ENCODE measurements at regions not wholly inside any gene's neighbourhood (a gene's known extent, or its start where the extent isn't known, plus 50 kb on each side); places are given as distances from the start of the nearest gene placed in this dataset.

- WGBS, 2 donors: 54 to 69% methylated on average over 1 of the region's 1 CpG
- DNase-seq: no peak
- TF ChIP-seq EP300 (IDR thresholded peaks at IDR 0.05): no peak
- TF ChIP-seq POLR2AphosphoS5 (IDR thresholded peaks at IDR 0.05): no peak
- no peak for TF ChIP-seq CTCF (IDR thresholded peaks at IDR 0.05)
- no peak for TF ChIP-seq POLR2A (IDR thresholded peaks at IDR 0.05)
- no peak overlapping the region for H3K4me3 ChIP-seq
- intact Hi-C loops (cut with DNase I): no loop called here
- no peak overlapping the region for H3K27ac ChIP-seq
- H3K36me3 ChIP-seq: no peaks in the 10 kb centered on the region
- H3K9me3 ChIP-seq: peaks cover 0 to 2% (median 0%) of the 10 kb centered on the region in 4 donors
- no peaks in the 10 kb centered on the region for H3K27me3 ChIP-seq
- H3K4me1 ChIP-seq: no peaks in the 10 kb centered on the region
Measured at GRCh38 chr3:104911376-104911775, 455.3 kb upstream of the ALCAM start.

DNA sequence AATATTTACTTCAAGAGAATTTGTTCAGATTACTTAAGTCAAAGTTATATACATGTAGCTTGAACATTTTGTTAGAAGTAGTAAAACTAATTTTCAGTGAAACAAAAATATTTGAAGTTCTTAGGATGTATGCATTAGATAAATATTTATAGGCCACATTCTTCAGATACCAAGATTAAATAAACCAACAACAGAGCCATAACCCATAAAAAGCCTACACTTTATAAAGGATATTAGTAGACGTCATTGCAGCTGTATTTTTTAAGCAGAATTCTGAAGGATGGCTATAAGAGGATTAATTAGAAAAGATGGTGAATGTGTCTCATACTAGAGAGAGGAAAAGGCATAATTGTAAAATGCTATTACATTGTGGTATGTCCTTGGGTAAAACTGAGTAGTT, 449.7 kb upstream of the ALCAM start:
- H3K27me3 ChIP-seq: no peaks in the 10 kb centered on the region
- TF ChIP-seq EP300 (IDR thresholded peaks at IDR 0.05): no peak
- no peak for TF ChIP-seq POLR2A (IDR thresholded peaks at IDR 0.05)
- TF ChIP-seq CTCF (IDR thresholded peaks at IDR 0.05): no peak
- no peak for TF ChIP-seq POLR2AphosphoS5 (IDR thresholded peaks at IDR 0.05)
- H3K4me1 ChIP-seq: no peaks in the 10 kb centered on the region
- intact Hi-C loops (cut with DNase I): no loop called here
- peaks cover 0 to 2% (median 0%) of the 10 kb centered on the region in 4 donors for H3K9me3 ChIP-seq
- WGBS, 2 donors: 14 to 51% methylated on average over 1 of the region's 1 CpG
- no peak overlapping the region for H3K4me3 ChIP-seq
- no peak for DNase-seq
- no peaks in the 10 kb centered on the region for H3K36me3 ChIP-seq
- no peak overlapping the region for H3K27ac ChIP-seq

DNA sequence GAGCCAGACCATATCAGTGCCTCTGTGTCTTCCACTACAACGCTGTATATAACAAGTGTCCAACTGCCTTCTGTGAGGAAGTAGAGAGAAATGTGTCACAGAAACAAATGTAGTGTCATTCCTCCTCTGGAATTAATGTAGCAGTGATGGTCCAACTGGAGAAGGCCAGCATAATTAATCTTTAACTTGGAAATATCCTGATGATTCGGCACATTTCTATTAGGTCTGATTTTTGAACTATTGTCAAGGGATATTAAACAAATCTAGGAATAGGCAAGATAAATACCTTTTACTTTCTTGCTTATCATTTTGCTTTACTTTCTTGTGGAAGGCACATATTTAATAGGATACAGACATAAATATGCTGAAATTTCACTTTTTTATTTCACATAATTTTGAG, 446.2 kb upstream of the ALCAM start:
- H3K27ac ChIP-seq: no peak overlapping the region
- H3K36me3 ChIP-seq: no peaks in the 10 kb centered on the region
- TF ChIP-seq POLR2AphosphoS5 (IDR thresholded peaks at IDR 0.05) (no peak), EP300 (IDR thresholded peaks at IDR 0.05) (no peak), POLR2A (IDR thresholded peaks at IDR 0.05) (no peak), CTCF (IDR thresholded peaks at IDR 0.05) (no peak)
- no peaks in the 10 kb centered on the region for H3K9me3 ChIP-seq
- no peaks in the 10 kb centered on the region for H3K27me3 ChIP-seq
- no peak overlapping the region for H3K4me3 ChIP-seq
- WGBS, 2 donors: 67 to 95% methylated on average over 2 of the region's 2 CpGs
- no peaks in the 10 kb centered on the region for H3K4me1 ChIP-seq
- DNase-seq: no peak
- intact Hi-C loops (cut with DNase I): no loop called here

DNA sequence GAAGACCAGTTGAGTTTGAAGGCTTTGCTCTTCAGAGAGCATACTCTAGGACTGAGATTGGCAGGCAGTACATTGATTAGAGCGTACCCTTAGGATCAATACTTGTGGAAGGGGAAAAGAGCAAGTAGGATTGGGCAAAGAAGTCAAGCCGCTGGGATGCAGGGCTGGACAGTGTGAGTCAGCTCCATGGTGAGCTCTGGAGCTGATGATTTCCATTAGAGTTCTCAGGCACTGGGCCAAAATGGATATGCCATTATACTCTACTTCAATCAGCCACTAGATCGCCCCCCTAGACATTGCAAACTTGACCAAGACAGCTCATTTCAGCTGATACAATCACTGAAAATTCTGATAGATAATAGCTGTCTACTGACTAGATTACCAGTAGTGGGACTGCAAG, 432.7 kb upstream of the ALCAM start:
- Histone ChIP-seq H3K27me3 (no peaks in the 10 kb centered on the region), H3K27ac (no peak overlapping the region), H3K9me3 (no peaks in the 10 kb centered on the region), H3K4me3 (no peak overlapping the region), H3K4me1 (no peaks in the 10 kb centered on the region), H3K36me3 (no peaks in the 10 kb centered on the region)
- intact Hi-C loops (cut with DNase I): no loop called here
- no peak for DNase-seq
- WGBS, 2 donors: 83 to 93% methylated on average over 3 of the region's 3 CpGs
- no peak for TF ChIP-seq POLR2A (IDR thresholded peaks at IDR 0.05)
- no peak for TF ChIP-seq POLR2AphosphoS5 (IDR thresholded peaks at IDR 0.05)
- TF ChIP-seq EP300 (IDR thresholded peaks at IDR 0.05): no peak
- TF ChIP-seq CTCF (IDR thresholded peaks at IDR 0.05): no peak

GRCh38 chr3:104935613-104936012, 431.1 kb upstream of the ALCAM start:
- Histone ChIP-seq H3K4me1 (no peaks in the 10 kb centered on the region), H3K27me3 (no peaks in the 10 kb centered on the region), H3K36me3 (no peaks in the 10 kb centered on the region), H3K27ac (no peak overlapping the region), H3K4me3 (no peak overlapping the region), H3K9me3 (no peaks in the 10 kb centered on the region)
- intact Hi-C loops (cut with DNase I): no loop called here
- DNase-seq: no peak
- TF ChIP-seq POLR2A (IDR thresholded peaks at IDR 0.05): no peak
- no peak for TF ChIP-seq POLR2AphosphoS5 (IDR thresholded peaks at IDR 0.05)
- no peak for TF ChIP-seq EP300 (IDR thresholded peaks at IDR 0.05)
- TF ChIP-seq CTCF (IDR thresholded peaks at IDR 0.05): no peak

Data from sigmoid colon (tissue), 6 donors.